DMS114 treated with DMSO at 0.1 percent for 48 hours (cell line): ENCODE measurements at regions not wholly inside any gene's neighbourhood (a gene's known extent, or its start where the extent isn't known, plus 50 kb on each side); places are given as distances from the start of the nearest gene placed in this dataset.
"Not testable (repeated sequence)": the region's sequence is repeated elsewhere in the genome, so short reads cannot be mapped to it uniquely, and the experiment has no call there.

Experiments used
- DNase-seq: peaks from one replicate; lab custom pipeline; 2025; ENCODE audit not compliant: unreplicated experiment; lab: John Stamatoyannopoulos, UW

GRCh38 chr7:123324283-123324682, 124.5 kb upstream of the SLC13A1 start:
- no peak for DNase-seq

GRCh38 chr7:123323689-123324088, 123.9 kb upstream of the SLC13A1 start:
- DNase-seq = no peak

GRCh38 chr7:123321578-123321977, 121.8 kb upstream of the SLC13A1 start:
- DNase-seq = not testable (repeated sequence)

GRCh38 chr7:123319911-123320310, 120.1 kb upstream of the SLC13A1 start:
- no peak for DNase-seq

- DNase-seq = no peak
Measured at GRCh38 chr7:123314886-123315285, 115.1 kb upstream of the SLC13A1 start.

GRCh38 chr7:123308254-123308951, 108.6 kb upstream of the SLC13A1 start:
- DNase-seq = no peak

GRCh38 chr7:123305840-123306375, 106.1 kb upstream of the SLC13A1 start:
- no peak for DNase-seq

- no peak for DNase-seq
Measured at GRCh38 chr7:123303926-123304325, 104.2 kb upstream of the SLC13A1 start.

GRCh38 chr7:123296965-123297364, 97.2 kb upstream of the SLC13A1 start:
- DNase-seq = no peak

- DNase-seq = no peak
Measured at GRCh38 chr7:123293710-123294109, 93.9 kb upstream of the SLC13A1 start.

GRCh38 chr7:123292227-123292626, 92.5 kb upstream of the SLC13A1 start:
- DNase-seq = no peak

- no peak for DNase-seq
Measured at GRCh38 chr7:123289200-123289599, 89.4 kb upstream of the SLC13A1 start.

- no peak for DNase-seq
Measured at GRCh38 chr7:123285076-123285700, 85.4 kb upstream of the SLC13A1 start.

GRCh38 chr7:123283373-123283772, 83.6 kb upstream of the SLC13A1 start:
- DNase-seq = no peak

- no peak for DNase-seq
Measured at GRCh38 chr7:123282181-123282580, 82.4 kb upstream of the SLC13A1 start.

GRCh38 chr7:123279949-123280348, 80.2 kb upstream of the SLC13A1 start:
- DNase-seq = no peak

GRCh38 chr7:123275036-123275753, 75.4 kb upstream of the SLC13A1 start:
- DNase-seq = no peak

- DNase-seq = no peak
Measured at GRCh38 chr7:123273185-123273584, 73.4 kb upstream of the SLC13A1 start.

GRCh38 chr7:123271856-123272255, 72.1 kb upstream of the SLC13A1 start:
- no peak for DNase-seq

- no peak for DNase-seq
Measured at GRCh38 chr7:123271231-123271630, 71.5 kb upstream of the SLC13A1 start.

GRCh38 chr7:123270570-123270969, 70.8 kb upstream of the SLC13A1 start:
- DNase-seq = no peak

- no peak for DNase-seq
Measured at GRCh38 chr7:123265853-123266252, 66.1 kb upstream of the SLC13A1 start.
